ENCODE measurements at regions not wholly inside any gene's neighbourhood (a gene's known extent, or its start where the extent isn't known, plus 50 kb on each side); places are given as distances from the start of the nearest gene placed in this dataset.
A peak's percentile ranks its signal among the peaks of the same experiment; 100 is the strongest.

- TF ChIP-seq, protein P1, sequence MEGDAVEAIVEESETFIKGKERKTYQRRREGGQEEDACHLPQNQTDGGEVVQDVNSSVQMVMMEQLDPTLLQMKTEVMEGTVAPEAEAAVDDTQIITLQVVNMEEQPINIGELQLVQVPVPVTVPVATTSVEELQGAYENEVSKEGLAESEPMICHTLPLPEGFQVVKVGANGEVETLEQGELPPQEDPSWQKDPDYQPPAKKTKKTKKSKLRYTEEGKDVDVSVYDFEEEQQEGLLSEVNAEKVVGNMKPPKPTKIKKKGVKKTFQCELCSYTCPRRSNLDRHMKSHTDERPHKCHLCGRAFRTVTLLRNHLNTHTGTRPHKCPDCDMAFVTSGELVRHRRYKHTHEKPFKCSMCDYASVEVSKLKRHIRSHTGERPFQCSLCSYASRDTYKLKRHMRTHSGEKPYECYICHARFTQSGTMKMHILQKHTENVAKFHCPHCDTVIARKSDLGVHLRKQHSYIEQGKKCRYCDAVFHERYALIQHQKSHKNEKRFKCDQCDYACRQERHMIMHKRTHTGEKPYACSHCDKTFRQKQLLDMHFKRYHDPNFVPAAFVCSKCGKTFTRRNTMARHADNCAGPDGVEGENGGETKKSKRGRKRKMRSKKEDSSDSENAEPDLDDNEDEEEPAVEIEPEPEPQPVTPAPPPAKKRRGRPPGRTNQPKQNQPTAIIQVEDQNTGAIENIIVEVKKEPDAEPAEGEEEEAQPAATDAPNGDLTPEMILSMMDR (IDR thresholded peaks at IDR 0.05; ENCODE audit: insufficient read depth, low read depth, low read length, missing control alignments) = no peak
Observed at GRCh38 chr10:20473023-20473760, 423.9 kb downstream of the NEBL start.

DNA sequence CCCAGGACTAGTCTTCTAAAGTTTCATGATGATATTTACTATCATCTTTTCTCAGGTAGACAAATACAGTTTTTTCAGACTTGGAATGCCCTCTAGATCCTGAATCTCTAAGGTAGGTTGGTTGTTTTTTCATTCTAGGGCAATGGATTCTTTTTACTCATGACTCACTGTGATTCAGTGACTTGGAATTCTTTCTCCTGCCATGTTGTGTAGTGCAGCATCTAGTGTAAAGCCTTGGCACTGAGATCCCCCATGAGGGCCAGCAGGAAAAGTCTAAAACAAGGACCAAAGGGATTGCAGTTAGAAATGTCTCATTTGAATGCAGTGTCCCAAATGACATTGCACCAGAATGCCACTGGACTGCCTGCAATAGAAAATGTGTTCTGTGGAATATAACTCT is 430.4 kb downstream of the NEBL start:
- H3K4me3 ChIP-seq (ENCODE audit: low read length) = no peak overlapping the region
- peak; percentile 10 for DNase-seq (ENCODE audit: low read depth)
- TF ChIP-seq, protein P1 (IDR thresholded peaks at IDR 0.05; ENCODE audit: insufficient read depth, low read depth, low read length, missing control alignments) = no peak

More at GRCh38 chr10:20473023-20473760, 423.9 kb downstream of the NEBL start:
- DNase-seq (ENCODE audit: low read depth) = no peak
- H3K4me3 ChIP-seq (ENCODE audit: low read length) = no peak overlapping the region

DNA sequence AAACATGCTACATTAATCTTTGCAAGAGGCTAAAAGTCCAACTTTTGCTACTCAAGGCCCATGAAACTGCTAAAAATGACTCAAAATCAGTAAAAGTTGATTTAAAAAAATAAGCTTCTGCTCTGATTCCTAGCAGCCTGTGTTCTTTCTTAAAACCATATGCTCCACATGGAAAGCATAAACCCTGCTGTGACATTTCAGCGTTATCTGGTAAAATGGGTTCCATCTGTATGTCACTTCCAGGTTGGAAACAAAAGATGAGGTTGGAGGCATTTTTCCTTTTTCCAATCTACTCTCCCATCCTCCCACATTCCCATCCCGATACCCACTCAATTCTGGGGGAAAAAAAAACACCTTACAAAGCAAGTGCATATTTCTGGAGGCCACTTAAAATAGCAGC is 439.5 kb downstream of the NEBL start:
- no peak for DNase-seq (ENCODE audit: low read depth)
- TF ChIP-seq, protein P1 (IDR thresholded peaks at IDR 0.05; ENCODE audit: insufficient read depth, low read depth, low read length, missing control alignments) = no peak
- no peak overlapping the region for H3K4me3 ChIP-seq (ENCODE audit: low read length)

DNA sequence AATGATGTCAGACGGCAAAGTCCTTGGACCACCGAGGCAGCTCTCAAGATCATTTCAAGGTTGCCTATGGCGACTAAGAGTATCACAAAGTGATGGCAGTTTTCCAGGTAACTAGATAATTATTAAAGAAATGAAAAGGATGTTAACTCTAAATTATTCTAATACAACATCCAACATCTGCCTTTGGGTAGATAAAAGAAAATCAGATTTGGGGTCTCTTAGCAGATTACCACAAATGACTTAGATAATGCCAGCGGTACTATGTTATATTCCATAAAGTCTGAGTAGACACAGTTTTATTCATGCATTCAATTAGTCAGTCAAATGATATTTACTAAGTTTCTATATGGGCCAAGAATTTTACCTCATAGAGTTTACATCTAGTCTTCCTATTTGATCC is 441.3 kb downstream of the NEBL start:
- TF ChIP-seq, protein P1 (IDR thresholded peaks at IDR 0.05; ENCODE audit: insufficient read depth, low read depth, low read length, missing control alignments) = no peak
- DNase-seq (ENCODE audit: low read depth) = no peak
- H3K4me3 ChIP-seq (ENCODE audit: low read length) = no peak overlapping the region

GRCh38 chr10:20454331-20454730 is 442.8 kb downstream of the NEBL start:
- no peak for DNase-seq (ENCODE audit: low read depth)
- H3K4me3 ChIP-seq (ENCODE audit: low read length) = no peak overlapping the region
- TF ChIP-seq, protein P1 (IDR thresholded peaks at IDR 0.05; ENCODE audit: insufficient read depth, low read depth, low read length, missing control alignments) = no peak

- DNase-seq (ENCODE audit: low read depth) = no peak
- H3K4me3 ChIP-seq (ENCODE audit: low read length) = no peak overlapping the region
- TF ChIP-seq, protein P1 (IDR thresholded peaks at IDR 0.05; ENCODE audit: insufficient read depth, low read depth, low read length, missing control alignments) = no peak
Observed at GRCh38 chr10:20446561-20447193, 450.4 kb downstream of the NEBL start.

Data from epithelial cell of esophagus (primary cell).